ACC112 (cell line): ENCODE measurements at regions not wholly inside any gene's neighbourhood (a gene's known extent, or its start where the extent isn't known, plus 50 kb on each side); places are given as distances from the start of the nearest gene placed in this dataset.

ENCODE experiments used
- H2AFZ ChIP-seq: fragments of 200-600 bp; sonication (generic); one replicate; pipeline ENCODE4 v1.6.0; 2017; ENCODE audit warnings: antibody characterized with exemption, low read length; ENCODE audit not compliant: unreplicated experiment
- H3K27ac ChIP-seq: fragments of 200-600 bp; sonication (generic); 2 replicates; pipeline ENCODE4 v1.5.1; 2014; ENCODE audit warnings: low read depth, mild to moderate bottlenecking, antibody characterized with exemption, low read length, moderate library complexity
- H3K27me3 ChIP-seq: fragments of 200-600 bp; sonication (generic); 2 replicates; pipeline ENCODE4 v1.6.1; 2014; ENCODE audit warnings: mild to moderate bottlenecking, antibody characterized with exemption, low read length, moderate library complexity, mixed read lengths; ENCODE audit not compliant: insufficient read depth
- H3K36me3 ChIP-seq: fragments of 200-600 bp; sonication (generic); 2 replicates; pipeline ENCODE4 v1.6.1; 2016; ENCODE audit warnings: mild to moderate bottlenecking, antibody characterized with exemption, low read length, moderate library complexity, mixed read lengths; ENCODE audit not compliant: insufficient read depth
- H3K4me1 ChIP-seq: fragments of 200-600 bp; sonication (generic); one replicate; pipeline ENCODE4 v1.6.1; 2016; ENCODE audit warnings: low read length, mixed read lengths; ENCODE audit not compliant: insufficient read depth, unreplicated experiment, control insufficient read depth
- H3K4me3 ChIP-seq: fragments of 200-600 bp; sonication (generic); 2 replicates; pipeline ENCODE4 v1.5.1; 2014; ENCODE audit warnings: mild to moderate bottlenecking, low read depth, low read length
- H3K79me2 ChIP-seq: fragments of 200-600 bp; sonication (generic); one replicate; pipeline ENCODE4 v1.6.0; 2016; ENCODE audit warnings: low read length; ENCODE audit not compliant: control insufficient read depth, unreplicated experiment, insufficient read depth

GRCh38 chr16:72236866-72237265 is 64.9 kb upstream of the PMFBP1 start:
- Histone ChIP-seq H3K4me1 (no peaks in the 10 kb centered on the region), H3K79me2 (no peaks in the 10 kb centered on the region), H3K36me3 (no peaks in the 10 kb centered on the region), H3K27ac (no peak overlapping the region), H2AFZ (no peak overlapping the region), H3K4me3 (no peak overlapping the region), H3K27me3 (no peaks in the 10 kb centered on the region)

- no peaks in the 10 kb centered on the region for H3K27me3 ChIP-seq
- H3K79me2 ChIP-seq, result no peaks in the 10 kb centered on the region
- no peaks in the 10 kb centered on the region for H3K36me3 ChIP-seq
- no peaks in the 10 kb centered on the region for H3K4me1 ChIP-seq
- H2AFZ ChIP-seq, result no peak overlapping the region
- H3K4me3 ChIP-seq, result no peak overlapping the region
- no peak overlapping the region for H3K27ac ChIP-seq
Measured at GRCh38 chr16:72234387-72234786, 62.4 kb upstream of the PMFBP1 start.

- Histone ChIP-seq H3K36me3 (no peaks in the 10 kb centered on the region), H2AFZ (no peak overlapping the region), H3K79me2 (no peaks in the 10 kb centered on the region), H3K27ac (no peak overlapping the region), H3K4me3 (no peak overlapping the region), H3K27me3 (no peaks in the 10 kb centered on the region), H3K4me1 (no peaks in the 10 kb centered on the region)
Measured at GRCh38 chr16:72228014-72228413, 56.1 kb upstream of the PMFBP1 start.

GRCh38 chr16:72226136-72226535 is 54.2 kb upstream of the PMFBP1 start:
- H3K36me3 ChIP-seq, result no peaks in the 10 kb centered on the region
- H2AFZ ChIP-seq, result no peak overlapping the region
- no peaks in the 10 kb centered on the region for H3K79me2 ChIP-seq
- H3K4me3 ChIP-seq, result no peak overlapping the region
- H3K27ac ChIP-seq, result no peak overlapping the region
- no peaks in the 10 kb centered on the region for H3K27me3 ChIP-seq
- no peaks in the 10 kb centered on the region for H3K4me1 ChIP-seq

- no peaks in the 10 kb centered on the region for H3K4me1 ChIP-seq
- H3K27ac ChIP-seq, result no peak overlapping the region
- no peaks in the 10 kb centered on the region for H3K79me2 ChIP-seq
- no peak overlapping the region for H3K4me3 ChIP-seq
- H2AFZ ChIP-seq, result no peak overlapping the region
- no peaks in the 10 kb centered on the region for H3K36me3 ChIP-seq
- H3K27me3 ChIP-seq, result no peaks in the 10 kb centered on the region
Measured at GRCh38 chr16:72224260-72224768, 52.4 kb upstream of the PMFBP1 start.

GRCh38 chr16:72222503-72222902 is 50.5 kb upstream of the PMFBP1 start:
- H3K27me3 ChIP-seq, result no peaks in the 10 kb centered on the region
- no peak overlapping the region for H3K4me3 ChIP-seq
- H3K27ac ChIP-seq, result no peak overlapping the region
- H3K4me1 ChIP-seq, result no peaks in the 10 kb centered on the region
- no peaks in the 10 kb centered on the region for H3K79me2 ChIP-seq
- no peaks in the 10 kb centered on the region for H3K36me3 ChIP-seq
- H2AFZ ChIP-seq, result no peak overlapping the region
